Frontal cortex (tissue), 3 donors: ENCODE measurements at regions not wholly inside any gene's neighbourhood (a gene's known extent, or its start where the extent isn't known, plus 50 kb on each side); places are given as distances from the start of the nearest gene placed in this dataset.

Experiments
- DNase-seq, 2 donors: peaks; one replicate each; pipeline ENCODE4 v3.0.0; 2012; ENCODE audit warnings: low spot score in 2 of 2
- FAIRE-seq: peaks from 2 replicates; lab custom pipeline; 2012; peaks lifted over from hg19 to GRCh38; lab: Jason Lieb, UNC
- donor health status: control.
- donor health status: control.
- donor health status: control.

- FAIRE-seq, result no peak
- no peak for DNase-seq
These were observed 1415.8 kb upstream of the CELF4 start for GRCh38 chr18:38981389-38981788.

- FAIRE-seq (no peak), DNase-seq (no peak)
These were observed 1414.8 kb upstream of the CELF4 start for GRCh38 chr18:38980420-38980819.

GRCh38 chr18:38972571-38972970, 1407.0 kb upstream of the CELF4 start:
- FAIRE-seq, result no peak
- DNase-seq, result no peak

GRCh38 chr18:38971881-38972280, 1406.3 kb upstream of the CELF4 start:
- FAIRE-seq (no peak), DNase-seq (no peak)

- FAIRE-seq (no peak), DNase-seq (no peak)
These were observed 1401.2 kb upstream of the CELF4 start for GRCh38 chr18:38966841-38967240.

GRCh38 chr18:38963943-38964660, 1398.5 kb upstream of the CELF4 start:
- FAIRE-seq (no peak), DNase-seq (no peak)

- DNase-seq (no peak), FAIRE-seq (no peak)
These were observed 1396.3 kb upstream of the CELF4 start for GRCh38 chr18:38961880-38962279.

- no peak for FAIRE-seq
- DNase-seq, result no peak
These were observed 1392.1 kb upstream of the CELF4 start for GRCh38 chr18:38957736-38958135.

- FAIRE-seq, result no peak
- no peak for DNase-seq
These were observed 1390.5 kb upstream of the CELF4 start for GRCh38 chr18:38956068-38956467.

- no peak for DNase-seq
- no peak for FAIRE-seq
These were observed 1386.0 kb upstream of the CELF4 start for GRCh38 chr18:38951633-38952032.

- DNase-seq (no peak), FAIRE-seq (no peak)
These were observed 1382.8 kb upstream of the CELF4 start for GRCh38 chr18:38948436-38948835.

GRCh38 chr18:38944446-38945024, 1378.9 kb upstream of the CELF4 start:
- FAIRE-seq (no peak), DNase-seq (no peak)

GRCh38 chr18:38941711-38942561, 1376.3 kb upstream of the CELF4 start:
- FAIRE-seq, result no peak

GRCh38 chr18:38940863-38941531, 1375.4 kb upstream of the CELF4 start:
- no peak for FAIRE-seq

More at GRCh38 chr18:38941711-38942561, 1376.3 kb upstream of the CELF4 start:
- DNase-seq, result no peak

GRCh38 chr18:38940475-38940862, 1374.9 kb upstream of the CELF4 start:
- FAIRE-seq (no peak), DNase-seq (no peak)

More at GRCh38 chr18:38940863-38941531, 1375.4 kb upstream of the CELF4 start:
- DNase-seq, result no peak

- FAIRE-seq (no peak), DNase-seq (no peak)
These were observed 1368.4 kb upstream of the CELF4 start for GRCh38 chr18:38933910-38934510.

- FAIRE-seq, result no peak
- DNase-seq, result no peak
These were observed 1367.7 kb upstream of the CELF4 start for GRCh38 chr18:38933322-38933721.

GRCh38 chr18:38932752-38933151, 1367.2 kb upstream of the CELF4 start:
- DNase-seq, result no peak
- FAIRE-seq, result no peak

- DNase-seq (no peak), FAIRE-seq (no peak)
These were observed 1366.1 kb upstream of the CELF4 start for GRCh38 chr18:38931754-38932050.
